CD14-positive monocyte (primary cell): ENCODE measurements at regions not wholly inside any gene's neighbourhood (a gene's known extent, or its start where the extent isn't known, plus 50 kb on each side); places are given as distances from the start of the nearest gene placed in this dataset.

Source experiments
- DNase-seq, 3 donors: peaks; one replicate each; pipeline ENCODE4 v3.0.0-alpha.2; 2011 to 2022
- H2AFZ ChIP-seq: 2 replicates; pipeline ENCODE4 v1.6.0; 2012; ENCODE audit warnings: mild to moderate bottlenecking, low read depth, low read length, inconsistent platforms; ENCODE audit not compliant: insufficient read depth, poor library complexity, severe bottlenecking
- H3K27ac ChIP-seq, 2 donors: 1 replicate in 1 of 2; 2 replicates in 1 of 2; pipeline ENCODE4 v1.5.1; 2012 to 2013; ENCODE audit warnings: low read length in 2 of 2, control low read depth in 1 of 2, inconsistent platforms in 1 of 2, low read depth in 1 of 2, mild to moderate bottlenecking in 1 of 2
- H3K27me3 ChIP-seq, 2 donors: one replicate each; pipeline versions ENCODE4 v1.6.0 to v1.6.1; 2011 to 2013; ENCODE audit warnings: low read length in 2 of 2; ENCODE audit not compliant: control insufficient read depth in 2 of 2, insufficient read depth in 2 of 2
- H3K36me3 ChIP-seq, 2 donors: replicated peaks in 1 of 2; 1 replicate in 1 of 2; 2 replicates in 1 of 2; pipeline versions ENCODE4 v1.5.1 to v1.6.1; 2012 to 2013; ENCODE audit warnings: low read length in 2 of 2, control low read depth in 1 of 2, inconsistent platforms in 1 of 2, mild to moderate bottlenecking in 1 of 2; ENCODE audit not compliant: insufficient read depth in 2 of 2, control insufficient read depth in 1 of 2
- H3K4me1 ChIP-seq, 2 donors: 1 replicate in 1 of 2; 2 replicates in 1 of 2; pipeline versions ENCODE4 v1.5.1 to v1.6.1; 2012 to 2013; ENCODE audit warnings: low read length in 2 of 2, control low read depth in 1 of 2, inconsistent platforms in 1 of 2, mild to moderate bottlenecking in 1 of 2, moderate library complexity in 1 of 2; ENCODE audit not compliant: insufficient read depth in 2 of 2, control insufficient read depth in 1 of 2
- H3K4me2 ChIP-seq: replicated peaks from 2 replicates; pipeline ENCODE3; 2012; ENCODE audit warnings: low read length, moderate library complexity, mild to moderate bottlenecking; ENCODE audit not compliant: poor library complexity, severe bottlenecking; ENCODE audit errors: extremely low read depth
- H3K4me3 ChIP-seq, 3 experiments: fragments of 200-600 bp in 1 of 3; sonication (generic) in 1 of 3; replicated peaks in 1 of 3; 1 replicate in 2 of 3; 2 replicates in 1 of 3; pipeline ENCODE4 v1.5.1; 2011 to 2013; ENCODE audit warnings: low read length in 3 of 3, mild to moderate bottlenecking in 3 of 3, control low read depth in 2 of 3, low read depth in 2 of 3, inconsistent platforms in 1 of 3, moderate library complexity in 1 of 3
- H3K79me2 ChIP-seq: 2 replicates; pipeline ENCODE4 v1.6.0; 2012; ENCODE audit warnings: mild to moderate bottlenecking, control low read depth, inconsistent platforms, low read length, moderate library complexity; ENCODE audit not compliant: insufficient read depth
- H3K9ac ChIP-seq: 2 replicates; pipeline ENCODE4 v1.6.0; 2017; ENCODE audit warnings: low read length, mild to moderate bottlenecking; ENCODE audit not compliant: insufficient read depth, poor library complexity, severe bottlenecking
- H3K9me3 ChIP-seq, 2 donors: replicated peaks in 1 of 2; 1 replicate in 1 of 2; 2 replicates in 1 of 2; pipeline versions ENCODE4 v1.5.1 to v1.6.1; 2012 to 2013; ENCODE audit warnings: low read length in 2 of 2, control low read depth in 1 of 2; ENCODE audit not compliant: control insufficient read depth in 1 of 2, insufficient read depth in 1 of 2
- H4K20me1 ChIP-seq: 2 replicates; pipeline ENCODE4 v1.6.0; 2012; ENCODE audit warnings: mild to moderate bottlenecking, low read length, control low read depth, moderate library complexity; ENCODE audit not compliant: insufficient read depth
- H3K27ac Mint-ChIP-seq, 7 donors: one replicate each; pipeline ENCODE4 v1.8.0; 2020; ENCODE audit warnings: mild to moderate bottlenecking in 7 of 7, mixed read lengths in 7 of 7, moderate library complexity in 6 of 7, inconsistent platforms in 2 of 7
- H3K27me3 Mint-ChIP-seq, 3 donors: one replicate each; pipeline ENCODE4 v1.8.0; 2021 to 2022; ENCODE audit warnings: low read depth in 3 of 3, mild to moderate bottlenecking in 3 of 3, mixed read lengths in 3 of 3, moderate library complexity in 3 of 3, inconsistent platforms in 1 of 3
- H3K36me3 Mint-ChIP-seq, 2 donors: one replicate each; pipeline ENCODE4 v1.8.0; 2020; ENCODE audit warnings: mixed read lengths in 2 of 2, inconsistent platforms in 1 of 2, mild to moderate bottlenecking in 1 of 2
- H3K4me1 Mint-ChIP-seq: one replicate; pipeline ENCODE4 v1.8.0; 2020; ENCODE audit warnings: mild to moderate bottlenecking, mixed read lengths
- H3K4me3 Mint-ChIP-seq, 2 donors: one replicate each; pipeline ENCODE4 v1.8.0; 2020; ENCODE audit warnings: mild to moderate bottlenecking in 2 of 2, mixed read lengths in 2 of 2, moderate library complexity in 1 of 2
- H3K9me3 Mint-ChIP-seq, 7 donors: one replicate each; pipeline ENCODE4 v1.8.0; 2020 to 2022; ENCODE audit warnings: mixed read lengths in 7 of 7, mild to moderate bottlenecking in 6 of 7, moderate library complexity in 6 of 7, inconsistent platforms in 2 of 7
- WGBS: methylation state at CpG from one replicate; pipeline ENCODE4 v1.1.5; 2013; ENCODE audit warnings: missing lambda C conversion rate; ENCODE audit not compliant: insufficient coverage; 5-methylcytosine and 5-hydroxymethylcytosine counted together
- intact Hi-C, 2 donors: fragments of 100-400 bp; cut with micrococcal nuclease; formaldehyde crosslinking; loops; one replicate each; pipeline versions ENCODE4 v1.15.0 to v1.15.1; 2023
- TF ChIP-seq, protein P1 (sequence below): fragments of 200-600 bp; IDR thresholded peaks from one replicate; pipeline ENCODE4 v1.8.0; 2022; ENCODE audit warnings: antibody characterized with exemption, mild to moderate bottlenecking

DNA sequence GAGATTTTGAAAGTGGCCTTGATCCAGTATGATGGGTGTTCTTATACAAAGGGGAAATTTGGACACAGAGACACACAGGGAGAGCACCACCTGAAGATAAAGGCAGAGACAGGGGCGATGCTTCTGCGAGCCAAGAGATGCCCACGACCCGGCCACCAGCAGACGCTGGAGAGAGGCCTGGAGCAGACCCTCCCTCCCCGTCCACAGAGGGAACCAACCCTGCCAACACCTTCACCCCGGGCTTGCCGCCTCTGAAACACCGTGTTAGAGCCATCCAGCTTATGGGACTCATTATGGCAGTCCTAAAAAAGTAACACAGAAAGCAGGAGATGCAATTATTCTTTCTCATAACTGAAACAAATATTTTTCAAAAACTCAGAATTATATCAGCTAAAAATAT is 303.3 kb upstream of the SHH start:
- TF ChIP-seq, protein P1, sequence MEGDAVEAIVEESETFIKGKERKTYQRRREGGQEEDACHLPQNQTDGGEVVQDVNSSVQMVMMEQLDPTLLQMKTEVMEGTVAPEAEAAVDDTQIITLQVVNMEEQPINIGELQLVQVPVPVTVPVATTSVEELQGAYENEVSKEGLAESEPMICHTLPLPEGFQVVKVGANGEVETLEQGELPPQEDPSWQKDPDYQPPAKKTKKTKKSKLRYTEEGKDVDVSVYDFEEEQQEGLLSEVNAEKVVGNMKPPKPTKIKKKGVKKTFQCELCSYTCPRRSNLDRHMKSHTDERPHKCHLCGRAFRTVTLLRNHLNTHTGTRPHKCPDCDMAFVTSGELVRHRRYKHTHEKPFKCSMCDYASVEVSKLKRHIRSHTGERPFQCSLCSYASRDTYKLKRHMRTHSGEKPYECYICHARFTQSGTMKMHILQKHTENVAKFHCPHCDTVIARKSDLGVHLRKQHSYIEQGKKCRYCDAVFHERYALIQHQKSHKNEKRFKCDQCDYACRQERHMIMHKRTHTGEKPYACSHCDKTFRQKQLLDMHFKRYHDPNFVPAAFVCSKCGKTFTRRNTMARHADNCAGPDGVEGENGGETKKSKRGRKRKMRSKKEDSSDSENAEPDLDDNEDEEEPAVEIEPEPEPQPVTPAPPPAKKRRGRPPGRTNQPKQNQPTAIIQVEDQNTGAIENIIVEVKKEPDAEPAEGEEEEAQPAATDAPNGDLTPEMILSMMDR: no peak

DNA sequence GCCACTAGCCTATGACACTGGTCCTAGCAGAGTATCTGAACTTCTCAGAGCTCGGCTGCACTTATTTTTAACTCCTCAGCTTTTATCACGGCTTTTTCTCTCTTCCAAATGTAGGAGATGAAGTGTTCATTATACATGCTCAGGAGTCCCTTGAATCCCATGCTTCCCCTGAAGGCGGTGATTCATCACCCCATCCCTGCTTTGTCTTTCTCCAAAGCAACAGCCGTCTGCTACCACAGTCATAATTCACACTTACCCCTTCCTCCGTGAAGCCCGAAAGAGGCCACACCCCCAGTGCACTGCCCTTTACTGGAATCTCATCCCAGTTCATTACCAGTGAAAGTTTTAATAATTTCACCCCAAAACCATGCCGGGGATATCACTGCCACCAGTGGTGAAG is 301.5 kb upstream of the SHH start:
- no peak overlapping the region for H2AFZ ChIP-seq
- intact Hi-C loops: no loop called here
- no peak for DNase-seq
- H3K4me2 ChIP-seq: no peak overlapping the region
- no peaks in the 10 kb centered on the region for H3K79me2 ChIP-seq
- no peaks in the 10 kb centered on the region for H3K9me3 ChIP-seq
- H4K20me1 ChIP-seq: no peaks in the 10 kb centered on the region
- TF ChIP-seq, protein P1: no peak
- H3K27me3 ChIP-seq: no peaks in the 10 kb centered on the region
- H3K4me3 Mint-ChIP-seq: no peak overlapping the region
- no peaks in the 10 kb centered on the region for H3K4me1 ChIP-seq
- H3K9ac ChIP-seq: no peak overlapping the region
- no peaks in the 10 kb centered on the region for H3K36me3 ChIP-seq
- H3K27ac Mint-ChIP-seq: no peak overlapping the region
- 31% methylated on average over 4 of the region's 7 CpGs for WGBS
- no peaks in the 10 kb centered on the region for H3K4me1 Mint-ChIP-seq
- peaks cover 0 to 2% (median 1%) of the 10 kb centered on the region in 3 donors for H3K27me3 Mint-ChIP-seq
- no peaks in the 10 kb centered on the region for H3K36me3 Mint-ChIP-seq
- H3K9me3 Mint-ChIP-seq: peaks cover 0 to 5% (median 2%) of the 10 kb centered on the region in 7 donors
- H3K4me3 ChIP-seq: no peak overlapping the region
- H3K27ac ChIP-seq: no peak overlapping the region

More for the DNA sequence above, 303.3 kb upstream of the SHH start:
- peaks cover 0 to 2% (median 1%) of the 10 kb centered on the region in 3 donors for H3K27me3 Mint-ChIP-seq
- 100% methylated on average over 9 of the region's 9 CpGs for WGBS
- Histone ChIP-seq H3K36me3 (no peaks in the 10 kb centered on the region), H3K4me2 (no peak overlapping the region), H3K4me3 (no peak overlapping the region), H3K27ac (no peak overlapping the region), H3K27me3 (no peaks in the 10 kb centered on the region), H3K79me2 (no peaks in the 10 kb centered on the region), H3K4me1 (no peaks in the 10 kb centered on the region), H4K20me1 (no peaks in the 10 kb centered on the region), H3K9ac (no peak overlapping the region), H3K9me3 (no peaks in the 10 kb centered on the region), H2AFZ (no peak overlapping the region)
- intact Hi-C loops: no loop called here
- no peaks in the 10 kb centered on the region for H3K36me3 Mint-ChIP-seq
- no peaks in the 10 kb centered on the region for H3K4me1 Mint-ChIP-seq
- H3K9me3 Mint-ChIP-seq: peaks cover 0 to 4% (median 0%) of the 10 kb centered on the region in 7 donors
- H3K27ac Mint-ChIP-seq: no peak overlapping the region
- DNase-seq: no peak
- H3K4me3 Mint-ChIP-seq: no peak overlapping the region
